SW480 (cell line): ENCODE measurements at regions not wholly inside any gene's neighbourhood (a gene's known extent, or its start where the extent isn't known, plus 50 kb on each side); places are given as distances from the start of the nearest gene placed in this dataset.
"Not testable (repeated sequence)": the region's sequence is repeated elsewhere in the genome, so short reads cannot be mapped to it uniquely, and the experiment has no call there.

Experiments used
- DNase-seq: peaks from one replicate; pipeline ENCODE4 v3.0.0-alpha.2; 2016; ENCODE audit warnings: low spot score

DNA sequence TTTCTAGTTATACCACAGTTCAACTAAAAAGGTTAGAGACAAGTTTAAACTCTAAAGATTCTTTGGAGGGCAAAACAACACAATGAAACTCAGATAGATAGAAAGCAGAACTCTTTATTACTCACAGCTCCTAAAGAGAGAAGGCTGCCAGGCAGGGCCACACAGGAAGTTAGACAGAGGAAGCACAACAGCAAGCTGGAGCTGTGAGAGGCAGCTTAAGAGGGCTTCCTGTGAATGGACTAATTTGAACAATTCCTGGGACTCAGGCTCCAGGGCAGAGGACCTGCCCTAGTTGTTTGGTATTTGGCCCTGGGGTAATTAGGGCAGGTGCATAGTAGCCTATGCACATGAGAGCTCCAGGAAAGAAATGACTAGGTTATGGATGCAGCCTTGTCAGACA, 803.6 kb downstream of the DIAPH3 start:
- no peak for DNase-seq

DNA sequence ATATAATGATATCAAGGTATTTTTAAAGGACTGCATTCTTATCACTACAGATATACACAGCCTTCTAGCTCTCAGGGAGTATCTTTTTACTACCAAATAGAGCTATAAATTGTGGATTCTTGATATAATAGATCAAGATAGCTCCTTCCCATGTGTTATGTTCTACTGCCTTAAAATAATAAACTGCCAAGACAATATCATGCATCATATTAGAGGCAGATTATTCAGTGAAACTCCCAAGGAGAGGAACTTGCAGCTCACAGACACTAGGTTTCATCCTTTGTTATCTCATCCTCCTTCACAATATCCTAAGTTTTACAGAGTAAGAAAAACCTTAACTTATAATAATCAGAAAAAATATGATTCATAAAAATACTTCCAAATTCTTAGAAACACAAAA, 802.8 kb downstream of the DIAPH3 start:
- no peak for DNase-seq

DNA sequence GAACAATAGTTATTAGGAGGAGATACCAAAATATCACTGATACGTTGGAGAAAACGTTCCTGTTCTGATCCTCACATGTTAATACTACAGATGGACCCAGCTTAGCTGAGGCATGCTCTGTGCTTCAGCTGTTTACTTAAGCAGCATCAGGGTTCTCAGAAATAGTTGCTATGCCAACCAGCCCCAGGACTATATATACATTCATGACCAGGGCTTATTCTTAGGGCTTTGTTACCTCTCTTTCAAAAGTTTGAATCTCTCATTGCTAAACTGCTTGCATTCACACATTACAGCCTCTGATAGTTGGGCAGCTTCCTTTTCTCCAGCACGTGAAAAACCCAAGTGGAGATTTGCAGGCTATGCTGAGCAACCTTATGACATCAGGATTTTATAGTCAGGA, 800.4 kb downstream of the DIAPH3 start:
- no peak for DNase-seq

DNA sequence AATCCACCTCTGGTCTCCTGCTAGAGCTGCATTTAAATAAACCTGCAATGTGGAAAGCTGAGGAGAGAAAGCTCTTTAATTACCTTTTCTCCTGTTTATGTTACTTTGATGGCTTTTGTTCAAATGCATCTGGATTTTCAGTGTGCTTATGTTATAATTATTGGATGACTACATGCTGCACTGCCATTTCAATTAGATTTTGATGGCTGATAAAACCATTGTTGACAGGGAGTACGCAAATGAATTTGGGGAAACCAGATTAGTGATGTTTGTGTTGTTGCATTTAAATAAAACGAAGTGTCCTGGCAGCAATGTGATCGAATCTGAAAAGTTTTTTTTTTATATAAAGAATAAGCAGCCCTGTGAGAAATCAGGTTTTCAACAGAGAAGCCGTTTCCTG, 799.8 kb downstream of the DIAPH3 start:
- no peak for DNase-seq

DNA sequence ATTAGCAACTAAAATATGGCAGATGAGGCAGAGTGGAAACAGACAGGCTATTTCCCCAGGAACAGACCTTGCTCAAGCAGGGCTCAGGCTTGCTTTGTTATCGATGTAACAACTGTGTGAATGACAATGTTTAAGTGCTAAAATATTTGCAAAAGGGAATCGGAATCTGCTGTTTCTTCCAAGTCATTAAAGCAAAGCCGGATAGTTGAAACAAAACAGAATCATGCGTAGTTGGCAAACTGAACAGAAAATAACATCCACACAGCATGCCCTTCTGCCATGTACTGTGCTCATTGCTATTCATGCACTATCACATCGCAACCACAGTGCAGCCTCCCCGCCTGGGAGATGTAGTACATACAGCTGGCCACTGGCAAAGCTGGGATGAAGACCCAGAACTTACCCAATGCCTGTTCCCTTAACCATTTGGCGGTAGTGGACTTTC, 799.1 kb downstream of the DIAPH3 start:
- no peak for DNase-seq

DNA sequence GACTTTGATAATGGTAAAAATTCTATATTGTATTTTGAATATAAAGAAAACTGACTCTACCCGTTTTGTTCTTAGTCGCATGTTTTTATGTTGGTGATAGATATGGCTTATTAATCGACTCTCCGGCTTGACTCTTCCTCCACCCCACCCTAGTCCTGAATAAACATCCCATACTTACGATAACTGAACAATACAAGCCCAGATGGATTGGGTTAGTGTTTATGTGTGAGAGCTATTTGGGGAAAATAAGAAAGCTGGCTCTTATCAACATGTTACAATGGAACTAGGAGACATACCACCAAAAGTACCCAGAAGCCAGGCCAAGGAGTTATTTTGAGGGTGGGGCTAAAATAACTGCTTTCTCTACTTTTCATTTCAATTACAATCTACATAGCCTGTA, 796.3 kb downstream of the DIAPH3 start:
- no peak for DNase-seq

DNA sequence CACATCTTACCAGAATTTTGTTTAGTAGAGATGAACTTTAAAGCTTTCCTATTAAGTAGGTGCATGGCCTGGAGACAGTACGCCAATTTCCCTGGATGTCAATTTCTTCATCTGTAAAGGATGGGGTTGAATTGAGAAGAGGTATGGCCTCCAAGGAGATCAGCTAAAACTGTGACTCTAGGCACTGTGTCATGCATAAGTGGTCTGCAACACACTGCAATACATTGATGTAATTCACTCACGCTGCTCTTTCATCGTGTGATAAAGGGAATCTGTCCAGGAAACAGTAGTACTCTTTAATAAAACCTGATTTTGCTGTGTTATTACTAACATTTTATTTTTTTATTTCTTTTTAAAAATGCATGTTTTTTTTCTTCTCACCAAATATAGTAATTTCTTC, 795.8 kb downstream of the DIAPH3 start:
- DNase-seq: no peak

DNA sequence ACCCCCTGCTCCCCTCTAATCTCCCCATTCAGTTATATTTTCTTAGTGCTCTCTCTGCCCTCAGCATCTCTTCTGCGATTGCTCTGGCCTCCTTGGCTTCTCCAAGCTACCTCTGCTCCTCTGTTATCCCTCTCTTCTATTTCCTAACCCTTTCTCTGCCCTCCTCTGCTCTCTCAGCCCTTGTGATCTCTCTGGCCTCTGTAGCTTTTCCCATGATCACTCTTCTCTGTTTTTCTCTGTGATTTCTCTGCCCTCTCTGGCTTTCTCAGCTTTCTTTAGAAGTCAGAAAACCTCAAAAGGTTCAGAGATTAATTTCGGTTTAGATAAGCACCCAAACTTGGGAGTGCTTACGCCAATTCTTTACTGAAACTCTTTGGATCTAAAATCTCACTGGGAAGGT, 795.0 kb downstream of the DIAPH3 start:
- no peak for DNase-seq

DNA sequence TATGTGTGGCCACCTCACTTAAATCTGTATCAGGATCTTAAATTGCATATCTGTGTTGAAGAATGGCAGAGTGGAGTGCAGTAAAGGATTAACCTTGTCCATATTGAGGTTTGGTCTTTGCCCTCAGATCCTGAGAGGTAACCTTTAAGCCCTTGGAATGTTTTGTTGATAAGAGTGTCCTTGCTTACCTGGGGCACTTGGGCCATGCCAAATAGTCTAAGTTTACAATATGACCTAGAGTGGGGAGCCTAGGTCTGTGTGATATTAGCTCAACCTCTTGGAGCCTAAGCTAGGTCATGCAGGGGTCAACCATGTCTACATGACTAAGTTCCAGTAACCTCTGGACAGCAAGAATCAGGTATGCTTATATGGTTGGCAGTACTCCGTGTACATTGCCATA, 792.5 kb downstream of the DIAPH3 start:
- no peak for DNase-seq

DNA sequence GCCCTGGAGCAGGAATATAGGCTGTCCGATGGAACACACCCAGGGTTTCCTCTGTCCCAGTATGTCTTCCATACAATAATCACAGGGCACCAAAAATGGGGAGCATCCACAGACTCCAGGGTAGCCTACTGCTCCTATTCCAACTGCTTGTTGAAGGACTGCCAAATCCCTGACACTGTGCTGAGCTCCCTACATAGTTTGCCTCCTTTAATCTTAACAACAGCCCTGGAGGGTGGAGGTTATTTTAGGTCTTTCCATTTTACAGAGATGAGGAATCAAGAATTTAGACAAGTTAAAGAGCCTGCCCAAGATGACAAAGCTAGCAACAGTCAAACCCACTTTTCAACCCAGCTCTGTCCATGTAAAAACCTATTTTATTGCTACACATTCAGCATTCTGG, 790.4 kb downstream of the DIAPH3 start:
- DNase-seq: no peak

DNA sequence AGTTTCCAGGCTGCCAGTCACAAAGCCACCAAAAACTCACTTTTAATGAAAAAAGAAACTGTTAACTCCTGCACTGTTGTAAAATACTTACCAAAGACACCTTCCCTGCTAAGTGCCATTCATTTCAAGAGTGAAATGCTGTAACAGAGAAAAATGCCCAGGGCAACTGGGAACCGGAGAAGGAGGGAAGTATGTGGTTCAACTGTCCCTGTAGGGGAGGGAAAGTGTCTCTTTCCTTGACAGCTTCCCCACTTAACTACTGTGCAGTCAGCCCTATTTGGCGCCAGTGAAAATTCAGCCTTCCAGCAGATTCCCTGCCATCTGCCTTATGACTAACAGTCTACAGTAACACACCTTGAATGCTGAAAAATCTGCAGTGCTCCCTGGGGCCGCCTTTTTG, 789.0 kb downstream of the DIAPH3 start:
- no peak for DNase-seq

DNA sequence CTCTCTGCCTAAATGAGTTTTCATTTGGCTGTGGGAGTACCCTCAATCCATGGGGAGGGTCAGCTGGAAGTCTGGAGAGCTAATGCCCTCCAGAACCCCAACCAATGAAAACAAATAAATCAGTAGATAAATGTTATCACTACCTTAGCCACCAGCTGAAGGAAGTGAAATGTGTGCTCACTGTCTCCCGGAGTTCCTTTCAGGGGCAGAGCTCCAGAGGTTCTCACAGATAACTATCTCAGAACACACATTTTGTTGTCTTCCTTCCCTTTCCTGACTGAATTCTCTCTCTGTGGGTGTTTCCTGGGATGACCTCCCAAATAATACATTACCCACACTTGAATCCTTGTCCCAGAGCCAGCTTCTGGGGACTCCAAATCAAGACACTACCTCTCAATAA, 779.6 kb downstream of the DIAPH3 start:
- no peak for DNase-seq

DNA sequence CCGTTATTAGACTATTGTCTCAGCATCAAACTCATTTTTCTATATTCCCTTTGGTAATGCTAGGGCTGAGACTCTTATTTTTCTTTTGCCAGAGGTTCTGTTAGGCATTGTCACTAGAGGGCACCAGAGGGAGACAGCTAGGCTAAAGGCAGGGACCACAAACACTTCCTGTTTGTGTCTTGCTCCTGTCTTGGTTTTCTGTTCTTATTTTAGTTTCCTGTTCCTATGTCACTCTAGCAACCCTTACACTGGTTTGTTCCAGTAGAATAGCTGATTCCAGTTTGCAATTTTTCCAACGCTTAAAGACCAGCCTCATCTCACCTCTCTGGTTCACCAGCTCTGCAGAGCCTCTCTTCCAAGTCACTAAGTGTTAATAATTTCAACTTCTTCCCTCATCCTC, 772.0 kb downstream of the DIAPH3 start:
- peak; percentile 46 for DNase-seq

DNA sequence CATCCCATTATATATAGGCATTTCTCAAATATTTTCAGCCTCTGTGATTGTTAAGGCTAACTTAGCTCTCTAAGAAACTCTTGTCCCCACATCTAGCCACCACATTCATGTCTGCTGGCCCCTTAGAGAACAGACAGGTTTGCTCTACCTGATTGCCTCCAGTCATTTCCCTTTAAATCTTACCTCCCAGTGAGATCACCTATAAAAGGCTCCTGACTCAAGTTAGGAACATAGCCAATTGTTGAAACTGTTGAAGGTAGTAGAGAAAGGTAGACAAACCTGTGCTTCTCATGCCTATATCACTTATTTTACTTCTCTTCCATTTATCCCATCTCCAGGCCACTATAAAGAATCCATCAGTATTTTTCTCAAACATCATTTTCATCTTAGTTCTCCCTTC, 771.4 kb downstream of the DIAPH3 start:
- DNase-seq: no peak

DNA sequence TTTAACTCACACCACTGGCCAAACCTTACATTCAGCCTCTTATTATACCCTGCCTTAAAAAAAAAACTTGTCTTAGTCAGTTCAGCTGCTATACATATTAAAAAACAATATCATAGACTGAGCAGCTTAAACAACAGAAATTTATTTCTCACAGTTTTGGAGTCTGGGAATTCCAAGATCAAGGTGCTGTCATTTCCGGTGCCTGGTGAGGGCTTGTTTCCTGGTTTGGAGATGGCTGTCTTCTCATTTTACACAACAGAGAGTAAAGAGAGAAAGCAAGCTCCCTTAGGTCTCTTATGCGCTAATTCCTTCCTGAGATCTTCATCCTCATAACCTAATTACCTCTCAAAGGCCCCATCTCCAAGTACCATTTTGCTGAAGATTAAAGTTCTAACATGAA, 769.2 kb downstream of the DIAPH3 start:
- no peak for DNase-seq

DNA sequence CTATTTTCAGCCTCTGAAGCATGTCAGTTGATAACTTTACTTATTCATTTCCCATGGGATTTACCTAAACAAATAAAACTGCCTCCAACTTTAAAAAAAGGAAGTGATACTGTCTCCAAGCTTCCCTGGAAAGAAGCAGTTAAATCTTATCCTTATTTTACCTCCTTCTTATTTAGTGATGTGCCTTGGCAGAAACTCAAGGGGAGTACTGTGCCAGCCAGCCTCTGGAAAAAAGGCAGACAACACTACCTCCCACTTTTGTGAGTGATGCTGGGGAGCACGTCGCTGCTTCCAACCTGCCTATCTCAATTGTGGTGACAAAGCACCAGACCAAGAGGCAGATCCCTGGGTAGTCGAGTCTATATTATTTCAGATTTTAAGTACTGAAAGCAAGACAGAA, 765.6 kb downstream of the DIAPH3 start:
- no peak for DNase-seq

DNA sequence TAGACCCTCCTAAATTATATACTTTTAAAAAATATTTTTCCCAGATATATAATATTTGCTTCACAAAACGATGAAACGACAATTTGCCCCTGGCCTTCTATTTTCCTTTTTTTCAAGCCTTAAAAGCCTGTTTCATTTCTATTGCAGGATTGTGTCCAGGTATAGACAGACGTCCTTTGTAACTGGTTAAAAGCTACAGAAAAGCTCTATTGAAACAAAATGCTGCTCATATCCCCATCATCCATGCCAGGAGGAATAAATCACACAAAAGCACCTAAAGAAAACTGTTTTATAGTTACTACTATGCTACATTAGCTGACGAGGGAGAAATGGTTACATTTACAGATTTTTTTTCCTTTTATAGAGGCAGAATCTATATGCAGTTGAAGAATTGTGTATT, 765.1 kb downstream of the DIAPH3 start:
- no peak for DNase-seq

DNA sequence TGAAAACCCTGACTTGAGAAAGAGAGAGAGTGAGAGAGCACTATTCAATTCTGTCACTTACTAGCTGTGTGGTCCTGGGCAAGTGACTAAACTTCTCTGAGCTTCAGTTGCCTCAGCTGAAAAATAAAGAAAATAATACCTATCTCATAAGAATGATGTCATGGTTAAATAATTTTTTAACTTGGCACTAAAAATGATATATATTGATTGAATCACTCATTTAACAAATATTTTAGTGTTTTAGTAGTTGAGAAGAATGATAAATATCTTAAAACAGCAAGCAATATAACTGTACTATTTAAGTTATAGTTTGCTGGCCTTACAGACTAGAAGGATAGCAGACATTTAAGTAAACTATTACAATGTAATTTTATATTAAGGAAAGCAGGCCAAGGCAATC, 764.2 kb downstream of the DIAPH3 start:
- DNase-seq: no peak

DNA sequence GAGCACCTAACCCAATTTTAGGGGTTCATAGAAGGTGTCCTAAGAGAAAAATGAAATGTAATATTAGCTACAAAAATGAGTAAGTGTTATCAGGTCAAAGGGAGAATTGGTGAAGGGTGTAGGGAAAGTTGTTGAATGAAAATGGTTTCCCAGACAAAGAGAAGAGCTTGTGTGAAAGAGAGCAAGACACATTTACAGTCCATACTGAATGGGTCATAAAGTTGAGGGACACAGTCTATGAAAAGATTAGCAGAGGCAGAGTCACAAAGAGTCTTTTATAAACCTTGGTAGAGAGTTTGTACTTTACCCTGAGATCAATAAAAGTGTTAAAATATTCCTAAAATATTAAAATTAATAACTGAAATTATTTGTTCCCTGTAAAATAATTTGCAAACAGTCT, 759.4 kb downstream of the DIAPH3 start:
- no peak for DNase-seq

DNA sequence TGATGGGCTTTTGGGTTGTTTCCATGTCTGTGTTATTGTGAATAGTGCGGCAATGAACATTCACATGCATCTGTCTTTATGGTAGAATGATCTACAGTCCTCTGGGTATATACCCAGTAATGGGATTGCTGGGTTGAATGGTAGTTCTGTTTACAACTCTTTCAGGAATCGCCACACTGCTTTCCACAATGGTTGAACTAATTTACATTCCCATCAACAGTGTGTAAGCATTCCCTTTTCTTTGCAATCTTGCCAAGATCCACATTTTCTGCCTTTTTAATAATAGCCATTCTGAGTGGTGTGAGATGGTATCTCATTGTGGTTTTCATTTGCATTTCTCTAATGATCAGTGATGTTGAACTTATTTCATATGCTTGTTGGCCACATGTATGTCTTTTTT, 756.5 kb downstream of the DIAPH3 start:
- DNase-seq: not testable (repeated sequence)

DNA sequence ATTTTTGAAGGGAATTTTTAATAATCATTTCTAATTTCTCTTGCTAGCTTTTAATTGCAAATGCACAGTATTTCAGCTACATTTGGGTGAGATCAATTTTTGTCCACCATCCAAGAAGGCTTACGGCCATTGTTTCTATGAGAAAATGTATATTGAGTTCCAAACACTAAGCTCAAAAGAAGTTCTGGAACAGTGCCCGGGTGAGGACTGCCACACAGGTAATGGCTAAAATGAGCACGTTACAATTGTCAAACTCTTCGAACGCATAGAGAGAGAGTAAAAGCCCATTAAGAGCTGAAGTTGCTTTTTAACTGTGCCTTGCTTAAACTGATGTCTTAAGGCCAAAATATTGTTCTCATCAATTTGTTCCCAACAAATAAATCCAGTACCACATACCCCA, 755.0 kb downstream of the DIAPH3 start:
- DNase-seq: no peak

DNA sequence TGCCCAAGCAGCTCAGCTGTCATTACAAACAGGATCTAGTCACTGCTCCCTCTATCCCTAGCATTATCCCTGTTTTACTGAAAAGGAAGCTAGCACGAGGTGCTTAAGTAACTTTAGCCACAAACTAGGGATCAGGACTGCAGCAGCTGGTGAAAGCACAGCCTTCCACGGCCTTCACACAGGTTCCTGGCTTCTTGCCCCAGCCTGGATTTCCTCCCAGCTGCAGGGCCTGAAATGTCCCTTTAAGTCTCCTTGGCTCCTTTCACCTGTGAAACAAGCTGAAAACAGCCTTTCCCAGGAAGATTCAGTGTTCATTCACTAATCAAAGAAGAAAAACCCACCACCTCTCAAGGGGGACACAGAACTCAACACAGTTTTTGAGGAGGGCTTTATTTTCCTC, 754.5 kb downstream of the DIAPH3 start:
- no peak for DNase-seq

DNA sequence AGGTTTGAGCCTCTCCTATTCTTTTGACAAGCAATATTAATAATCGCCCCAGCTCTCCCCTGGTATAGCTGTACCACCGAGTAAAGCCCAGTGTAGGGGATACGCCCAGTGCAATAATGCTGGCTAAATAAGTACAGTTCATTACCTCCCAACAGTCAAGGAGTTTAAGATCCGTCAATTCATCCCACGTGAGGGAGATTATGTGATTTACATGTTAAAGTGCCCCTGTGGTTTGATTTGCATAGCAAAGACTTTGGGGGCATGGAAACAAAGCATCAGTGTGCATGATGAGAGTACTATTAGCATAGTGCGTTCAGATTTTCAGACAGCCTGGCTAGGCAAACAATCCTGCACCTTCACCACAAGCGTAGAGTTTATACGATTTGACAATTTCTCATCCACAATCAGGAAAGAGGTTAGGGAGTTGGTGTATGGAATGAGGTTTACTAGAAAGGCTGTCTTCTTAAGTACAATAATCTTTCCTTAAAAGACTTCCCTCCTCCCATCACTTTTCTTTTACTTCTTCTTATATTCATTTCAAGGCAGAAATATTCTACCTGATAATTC, 754.0 kb downstream of the DIAPH3 start:
- DNase-seq: no peak

DNA sequence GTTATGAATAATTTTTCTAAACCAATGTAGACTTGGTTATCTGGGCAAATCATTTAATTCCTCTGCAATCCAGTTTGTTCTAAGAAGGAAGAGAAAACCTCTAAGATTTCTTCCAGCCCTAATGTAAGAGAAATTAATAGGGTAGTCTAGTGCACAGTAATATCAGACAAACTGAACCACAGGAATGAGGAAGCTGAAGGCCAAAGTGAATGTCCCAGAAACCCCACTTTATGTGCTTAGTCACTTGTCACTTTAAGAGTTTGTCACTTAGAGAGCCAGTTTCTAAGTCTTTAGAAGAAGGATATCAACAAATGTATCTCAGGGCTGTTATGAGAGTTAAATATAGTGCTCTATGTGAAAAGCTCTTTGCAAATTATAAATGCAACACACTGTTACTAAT, 750.6 kb downstream of the DIAPH3 start:
- no peak for DNase-seq

DNA sequence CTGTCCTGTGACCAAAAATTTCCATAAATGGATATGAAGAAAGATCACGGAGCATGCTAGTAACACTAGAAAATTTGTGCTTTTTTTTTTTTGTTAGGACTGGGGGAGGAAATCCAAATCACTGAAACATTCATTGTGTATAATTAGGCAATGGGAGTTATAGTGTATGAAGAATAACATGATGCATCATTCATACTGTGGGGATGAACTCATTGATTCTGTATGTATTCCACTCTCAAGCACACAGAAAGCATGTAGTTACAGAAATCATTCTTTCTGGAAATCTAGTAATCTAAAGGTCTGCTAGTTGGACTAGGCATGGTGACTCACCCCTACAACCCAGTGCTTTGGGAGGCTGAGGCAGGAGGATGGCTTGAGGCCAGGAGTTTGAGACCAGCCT, 749.7 kb downstream of the DIAPH3 start:
- DNase-seq: no peak
